PFSK-1 (cell line): ENCODE measurements at regions not wholly inside any gene's neighbourhood (a gene's known extent, or its start where the extent isn't known, plus 50 kb on each side); places are given as distances from the start of the nearest gene placed in this dataset.

Experiments
- FOXP2 ChIP-seq: optimal IDR thresholded peaks from 2 replicates; pipeline ENCODE3; 2011; ENCODE audit warnings: borderline replicate concordance, control low read depth, inconsistent platforms; ENCODE audit not compliant: insufficient read depth; ENCODE audit errors: extremely low read length, extremely low read depth
- POLR2AphosphoS5 ChIP-seq: IDR thresholded peaks from 2 replicates; pipeline ENCODE4 v1.6.1; 2012; ENCODE audit warnings: low read depth, mild to moderate bottlenecking, control low read depth, low read length, moderate library complexity
- SIN3A ChIP-seq: IDR thresholded peaks from 2 replicates; pipeline ENCODE4 v1.6.1; 2012; ENCODE audit warnings: mild to moderate bottlenecking, low read length, moderate library complexity, borderline replicate concordance; ENCODE audit not compliant: insufficient read depth
- TAF1 ChIP-seq: IDR thresholded peaks from 2 replicates; pipeline ENCODE4 v1.6.1; 2012; ENCODE audit warnings: low read length, control low read depth, borderline replicate concordance; ENCODE audit not compliant: insufficient read depth
- TF ChIP-seq, protein P1 (sequence below), 2 experiments: IDR thresholded peaks; 2 replicates each; pipeline versions ENCODE4 v1.6.1 to v1.8.0; 2011 to 2012; ENCODE audit warnings: low read depth in 2 of 2, low read length in 2 of 2, control low read depth in 1 of 2, inconsistent platforms in 1 of 2, mild to moderate bottlenecking in 1 of 2, moderate library complexity in 1 of 2; ENCODE audit not compliant: insufficient read depth in 1 of 2

DNA sequence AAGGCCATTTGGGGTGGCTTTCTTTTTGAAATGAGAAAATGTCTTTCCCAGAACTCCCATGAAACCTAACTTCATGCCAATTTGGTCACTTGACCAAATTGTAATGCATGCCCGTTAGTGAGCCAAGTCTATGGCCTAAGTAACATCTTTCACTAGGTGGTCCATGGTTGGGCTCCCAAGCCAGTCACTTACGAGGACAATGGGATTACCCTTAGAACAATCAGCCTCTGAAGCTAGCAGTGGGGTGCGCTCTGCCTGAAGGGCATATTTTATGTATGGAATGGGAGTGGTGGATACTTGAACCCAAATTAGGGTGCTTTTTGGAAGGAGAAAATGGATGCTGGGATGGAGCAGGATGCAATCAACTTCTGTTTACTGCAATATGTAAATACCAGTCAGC is 127.4 kb upstream of the GOLIM4 start:
- no peak for TF ChIP-seq POLR2AphosphoS5
- TF ChIP-seq, protein P1, sequence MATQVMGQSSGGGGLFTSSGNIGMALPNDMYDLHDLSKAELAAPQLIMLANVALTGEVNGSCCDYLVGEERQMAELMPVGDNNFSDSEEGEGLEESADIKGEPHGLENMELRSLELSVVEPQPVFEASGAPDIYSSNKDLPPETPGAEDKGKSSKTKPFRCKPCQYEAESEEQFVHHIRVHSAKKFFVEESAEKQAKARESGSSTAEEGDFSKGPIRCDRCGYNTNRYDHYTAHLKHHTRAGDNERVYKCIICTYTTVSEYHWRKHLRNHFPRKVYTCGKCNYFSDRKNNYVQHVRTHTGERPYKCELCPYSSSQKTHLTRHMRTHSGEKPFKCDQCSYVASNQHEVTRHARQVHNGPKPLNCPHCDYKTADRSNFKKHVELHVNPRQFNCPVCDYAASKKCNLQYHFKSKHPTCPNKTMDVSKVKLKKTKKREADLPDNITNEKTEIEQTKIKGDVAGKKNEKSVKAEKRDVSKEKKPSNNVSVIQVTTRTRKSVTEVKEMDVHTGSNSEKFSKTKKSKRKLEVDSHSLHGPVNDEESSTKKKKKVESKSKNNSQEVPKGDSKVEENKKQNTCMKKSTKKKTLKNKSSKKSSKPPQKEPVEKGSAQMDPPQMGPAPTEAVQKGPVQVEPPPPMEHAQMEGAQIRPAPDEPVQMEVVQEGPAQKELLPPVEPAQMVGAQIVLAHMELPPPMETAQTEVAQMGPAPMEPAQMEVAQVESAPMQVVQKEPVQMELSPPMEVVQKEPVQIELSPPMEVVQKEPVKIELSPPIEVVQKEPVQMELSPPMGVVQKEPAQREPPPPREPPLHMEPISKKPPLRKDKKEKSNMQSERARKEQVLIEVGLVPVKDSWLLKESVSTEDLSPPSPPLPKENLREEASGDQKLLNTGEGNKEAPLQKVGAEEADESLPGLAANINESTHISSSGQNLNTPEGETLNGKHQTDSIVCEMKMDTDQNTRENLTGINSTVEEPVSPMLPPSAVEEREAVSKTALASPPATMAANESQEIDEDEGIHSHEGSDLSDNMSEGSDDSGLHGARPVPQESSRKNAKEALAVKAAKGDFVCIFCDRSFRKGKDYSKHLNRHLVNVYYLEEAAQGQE (IDR thresholded peaks at IDR 0.05; ENCODE audit: insufficient read depth in 1 of 2, low read depth in 2 of 2, low read length in 2 of 2): no peak
- no peak for TF ChIP-seq TAF1
- TF ChIP-seq SIN3A: no peak
- no peak for TF ChIP-seq FOXP2
